ENCODE measurements at regions not wholly inside any gene's neighbourhood (a gene's known extent, or its start where the extent isn't known, plus 50 kb on each side); places are given as distances from the start of the nearest gene placed in this dataset.

- no peak overlapping the region for H3K4me3 ChIP-seq
- H3K36me3 ChIP-seq = no peaks in the 10 kb centered on the region
- H3K27ac ChIP-seq = no peak overlapping the region
- no peaks in the 10 kb centered on the region for H3K4me1 ChIP-seq
- no peaks in the 10 kb centered on the region for H3K27me3 ChIP-seq
- TF ChIP-seq, protein P1, sequence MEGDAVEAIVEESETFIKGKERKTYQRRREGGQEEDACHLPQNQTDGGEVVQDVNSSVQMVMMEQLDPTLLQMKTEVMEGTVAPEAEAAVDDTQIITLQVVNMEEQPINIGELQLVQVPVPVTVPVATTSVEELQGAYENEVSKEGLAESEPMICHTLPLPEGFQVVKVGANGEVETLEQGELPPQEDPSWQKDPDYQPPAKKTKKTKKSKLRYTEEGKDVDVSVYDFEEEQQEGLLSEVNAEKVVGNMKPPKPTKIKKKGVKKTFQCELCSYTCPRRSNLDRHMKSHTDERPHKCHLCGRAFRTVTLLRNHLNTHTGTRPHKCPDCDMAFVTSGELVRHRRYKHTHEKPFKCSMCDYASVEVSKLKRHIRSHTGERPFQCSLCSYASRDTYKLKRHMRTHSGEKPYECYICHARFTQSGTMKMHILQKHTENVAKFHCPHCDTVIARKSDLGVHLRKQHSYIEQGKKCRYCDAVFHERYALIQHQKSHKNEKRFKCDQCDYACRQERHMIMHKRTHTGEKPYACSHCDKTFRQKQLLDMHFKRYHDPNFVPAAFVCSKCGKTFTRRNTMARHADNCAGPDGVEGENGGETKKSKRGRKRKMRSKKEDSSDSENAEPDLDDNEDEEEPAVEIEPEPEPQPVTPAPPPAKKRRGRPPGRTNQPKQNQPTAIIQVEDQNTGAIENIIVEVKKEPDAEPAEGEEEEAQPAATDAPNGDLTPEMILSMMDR (IDR thresholded peaks at IDR 0.05) = no peak
- no peak for DNase-seq (ENCODE audit: low spot score)
- H3K9me3 ChIP-seq = no peaks in the 10 kb centered on the region
Measured at GRCh38 chr5:39588179-39588578, 163.4 kb upstream of the DAB2 start.

DNA sequence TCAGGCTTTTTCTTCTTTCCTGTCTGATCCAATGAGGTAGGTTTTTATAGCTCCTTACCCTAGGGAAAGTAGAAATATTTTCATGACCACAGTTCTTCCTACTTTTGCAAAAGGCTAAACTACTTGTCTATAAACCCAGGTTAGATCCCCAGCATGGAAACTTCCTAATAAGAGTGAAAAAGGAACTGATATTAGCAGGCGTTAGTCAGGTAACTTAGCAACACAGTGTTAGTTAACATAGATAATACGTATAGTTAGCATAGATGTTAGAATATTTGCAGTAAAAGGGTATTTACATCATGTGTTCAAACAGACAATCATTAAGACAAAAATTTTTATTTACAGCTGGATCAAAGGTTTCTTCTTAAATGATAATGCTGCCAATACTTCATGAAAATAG lies 162.9 kb upstream of the DAB2 start:
- TF ChIP-seq, protein P1 (IDR thresholded peaks at IDR 0.05) = no peak
- Histone ChIP-seq H3K9me3 (no peaks in the 10 kb centered on the region), H3K4me1 (no peaks in the 10 kb centered on the region), H3K36me3 (no peaks in the 10 kb centered on the region), H3K27ac (no peak overlapping the region), H3K4me3 (no peak overlapping the region), H3K27me3 (no peaks in the 10 kb centered on the region)
- DNase-seq (ENCODE audit: low spot score) = no peak

GRCh38 chr5:39586185-39586584 lies 161.4 kb upstream of the DAB2 start:
- Histone ChIP-seq H3K27ac (no peak overlapping the region), H3K36me3 (no peaks in the 10 kb centered on the region), H3K4me3 (no peak overlapping the region), H3K27me3 (no peaks in the 10 kb centered on the region), H3K4me1 (no peaks in the 10 kb centered on the region), H3K9me3 (no peaks in the 10 kb centered on the region)
- DNase-seq (ENCODE audit: low spot score) = no peak
- TF ChIP-seq, protein P1 (IDR thresholded peaks at IDR 0.05) = no peak

DNA sequence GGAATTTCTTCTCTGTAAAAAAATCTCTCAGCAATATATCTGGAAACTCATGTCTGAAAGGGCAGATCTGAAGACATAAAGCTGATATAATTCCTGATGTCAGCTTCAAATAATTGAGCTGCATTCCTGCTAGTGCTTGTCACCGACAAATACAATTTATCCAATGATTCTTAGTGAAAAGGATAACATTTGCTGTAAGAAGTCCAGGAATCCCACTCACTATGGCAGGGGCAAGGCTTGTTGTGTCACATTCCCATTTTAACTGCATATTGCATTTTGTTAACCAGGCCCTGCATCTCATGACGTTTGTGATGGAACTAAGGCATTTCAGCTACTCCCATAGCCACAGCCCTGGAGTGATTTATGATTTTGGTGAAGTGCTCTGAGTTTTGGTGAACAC lies 160.1 kb upstream of the DAB2 start:
- H3K27me3 ChIP-seq = no peaks in the 10 kb centered on the region
- TF ChIP-seq, protein P1 (IDR thresholded peaks at IDR 0.05) = no peak

DNA sequence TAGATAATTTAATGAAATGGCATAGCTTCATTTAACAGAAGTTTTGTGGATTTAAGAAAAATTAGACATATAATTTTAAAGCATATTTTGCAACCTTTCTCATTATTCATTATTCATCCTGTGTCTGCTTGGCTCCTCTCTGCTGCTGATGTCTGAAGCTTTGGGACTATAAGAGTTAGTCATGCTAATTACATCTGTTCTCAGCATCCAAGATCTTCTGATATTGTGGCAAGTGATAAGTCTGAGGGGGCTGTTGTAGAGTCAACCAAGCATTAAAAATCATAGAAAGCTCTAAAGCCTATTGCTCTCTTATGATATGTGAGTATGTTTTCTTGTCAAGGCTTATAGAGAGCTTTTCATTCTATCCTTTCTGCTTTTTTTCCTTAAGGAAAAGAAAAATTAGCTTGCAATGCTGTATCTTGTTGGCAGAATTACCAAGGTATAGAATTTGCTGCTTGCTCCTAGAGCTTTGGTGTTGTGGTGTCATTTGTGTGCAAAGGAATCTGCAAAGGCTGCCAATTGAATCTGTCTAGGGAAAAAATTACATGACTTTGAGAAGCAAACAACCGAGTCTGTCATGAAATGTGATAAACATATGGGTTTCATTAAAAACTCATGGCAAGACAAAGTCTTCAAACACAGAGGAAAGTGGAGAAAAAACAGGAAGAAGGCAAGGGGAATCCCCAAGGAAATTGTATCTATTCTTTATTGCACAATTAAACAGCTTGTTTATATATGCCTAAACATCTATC lies 156.1 kb upstream of the DAB2 start:
- Histone ChIP-seq H3K9me3 (no peaks in the 10 kb centered on the region), H3K4me3 (no peak overlapping the region), H3K36me3 (no peaks in the 10 kb centered on the region), H3K4me1 (no peaks in the 10 kb centered on the region), H3K27ac (no peak overlapping the region), H3K27me3 (no peaks in the 10 kb centered on the region)
- TF ChIP-seq, protein P1 (IDR thresholded peaks at IDR 0.05) = no peak
- DNase-seq (ENCODE audit: low spot score) = no peak

More for the DNA sequence above, 160.1 kb upstream of the DAB2 start:
- no peaks in the 10 kb centered on the region for H3K36me3 ChIP-seq
- no peak overlapping the region for H3K27ac ChIP-seq
- no peak for DNase-seq (ENCODE audit: low spot score)
- no peak overlapping the region for H3K4me3 ChIP-seq
- no peaks in the 10 kb centered on the region for H3K9me3 ChIP-seq
- H3K4me1 ChIP-seq = no peaks in the 10 kb centered on the region

GRCh38 chr5:39579750-39580149 lies 155.0 kb upstream of the DAB2 start:
- no peak for DNase-seq (ENCODE audit: low spot score)
- Histone ChIP-seq H3K4me3 (no peak overlapping the region), H3K27ac (no peak overlapping the region), H3K4me1 (no peaks in the 10 kb centered on the region), H3K9me3 (no peaks in the 10 kb centered on the region), H3K27me3 (no peaks in the 10 kb centered on the region), H3K36me3 (no peaks in the 10 kb centered on the region)
- TF ChIP-seq, protein P1 (IDR thresholded peaks at IDR 0.05) = no peak

Measured in right atrium auricular region (tissue), 2 donors.